Smooth muscle cell (in vitro differentiated cells): ENCODE measurements at regions not wholly inside any gene's neighbourhood (a gene's known extent, or its start where the extent isn't known, plus 50 kb on each side); places are given as distances from the start of the nearest gene placed in this dataset.

Experiments used
- DNase-seq: peaks from one replicate; lab custom pipeline; 2025; ENCODE audit not compliant: unreplicated experiment; lab: John Stamatoyannopoulos, UW
- H2AFZ ChIP-seq: fragments of 200-600 bp; sonication (generic); 2 replicates; pipeline ENCODE4 v1.6.0; 2016; ENCODE audit warnings: antibody characterized with exemption, low read depth, mild to moderate bottlenecking
- H3F3A ChIP-seq: fragments of 200-600 bp; sonication (generic); 2 replicates; pipeline ENCODE4 v1.6.0; 2017; ENCODE audit warnings: antibody characterized with exemption, low read depth
- H3K27ac ChIP-seq: fragments of 200-600 bp; sonication (generic); 2 replicates; pipeline ENCODE4 v1.5.1; 2016; ENCODE audit warnings: low read depth, mild to moderate bottlenecking
- H3K27me3 ChIP-seq: fragments of 200-600 bp; sonication (generic); 2 replicates; pipeline ENCODE4 v1.6.1; 2016; ENCODE audit warnings: low read depth, mild to moderate bottlenecking
- H3K36me3 ChIP-seq: fragments of 200-600 bp; sonication (generic); 2 replicates; pipeline ENCODE4 v1.5.1; 2016; ENCODE audit warnings: low read depth
- H3K4me1 ChIP-seq: fragments of 200-600 bp; sonication (generic); 2 replicates; pipeline ENCODE4 v1.5.1; 2016; ENCODE audit warnings: low read depth
- H3K4me2 ChIP-seq: fragments of 200-600 bp; sonication (generic); 2 replicates; pipeline ENCODE4 v1.6.0; 2016; ENCODE audit warnings: mild to moderate bottlenecking
- H3K4me3 ChIP-seq: fragments of 200-600 bp; sonication (generic); 2 replicates; pipeline ENCODE4 v1.5.1; 2016; ENCODE audit warnings: mild to moderate bottlenecking
- H3K79me2 ChIP-seq: fragments of 200-600 bp; sonication (generic); 2 replicates; pipeline ENCODE4 v1.6.0; 2016; ENCODE audit warnings: low read depth, mild to moderate bottlenecking
- H3K9ac ChIP-seq: fragments of 200-600 bp; sonication (generic); 2 replicates; pipeline ENCODE4 v1.6.0; 2016; ENCODE audit warnings: low read depth
- H3K9me3 ChIP-seq: fragments of 200-600 bp; sonication (generic); replicated peaks from 2 replicates; pipeline ENCODE4 v1.5.1; 2016; ENCODE audit warnings: low read depth
- H4K20me1 ChIP-seq: fragments of 200-600 bp; sonication (generic); 2 replicates; pipeline ENCODE4 v1.6.0; 2016; ENCODE audit warnings: low read depth
- WGBS: methylation state at CpG from one replicate; pipeline ENCODE4 v1.1.7; 2016; ENCODE audit warnings: low lambda C conversion rate; 5-methylcytosine and 5-hydroxymethylcytosine counted together
- TF ChIP-seq, protein P1 (sequence below): fragments of 200-600 bp; sonication (generic); IDR thresholded peaks from 2 replicates; pipeline ENCODE4 v1.5.1; 2017; ENCODE audit warnings: borderline replicate concordance, mild to moderate bottlenecking, antibody characterized with exemption; ENCODE audit not compliant: insufficient read depth, poor library complexity, severe bottlenecking

DNA sequence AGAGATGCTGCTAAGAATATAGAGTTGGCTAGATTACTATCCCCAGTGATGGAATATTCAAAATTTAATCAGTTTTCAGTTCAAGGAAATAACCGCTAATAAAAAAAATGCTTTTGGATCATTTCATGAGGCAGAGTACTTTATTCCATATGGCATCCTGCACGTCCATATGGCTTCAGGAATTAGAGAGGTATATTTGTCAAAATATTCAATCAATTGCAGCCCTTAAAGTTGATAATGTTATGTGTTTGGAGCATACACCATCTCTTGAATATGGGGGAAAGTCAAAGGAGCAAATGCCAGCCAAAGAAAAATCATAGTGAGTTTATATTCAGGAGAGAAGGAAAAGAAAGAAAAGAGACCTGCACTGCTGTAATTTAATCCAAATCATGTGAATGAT lies 266.4 kb downstream of the TMEM182 start:
- DNase-seq, result no peak
- Histone ChIP-seq H3K4me3 (no peak overlapping the region), H2AFZ (no peak overlapping the region), H3K36me3 (no peaks in the 10 kb centered on the region), H3K9ac (no peak overlapping the region), H3K9me3 (no peaks in the 10 kb centered on the region), H3K27ac (no peak overlapping the region), H3F3A (no peaks in the 10 kb centered on the region), H3K4me2 (no peak overlapping the region), H3K79me2 (no peaks in the 10 kb centered on the region), H3K4me1 (no peaks in the 10 kb centered on the region), H3K27me3 (no peaks in the 10 kb centered on the region), H4K20me1 (no peaks in the 10 kb centered on the region)
- TF ChIP-seq, protein P1, sequence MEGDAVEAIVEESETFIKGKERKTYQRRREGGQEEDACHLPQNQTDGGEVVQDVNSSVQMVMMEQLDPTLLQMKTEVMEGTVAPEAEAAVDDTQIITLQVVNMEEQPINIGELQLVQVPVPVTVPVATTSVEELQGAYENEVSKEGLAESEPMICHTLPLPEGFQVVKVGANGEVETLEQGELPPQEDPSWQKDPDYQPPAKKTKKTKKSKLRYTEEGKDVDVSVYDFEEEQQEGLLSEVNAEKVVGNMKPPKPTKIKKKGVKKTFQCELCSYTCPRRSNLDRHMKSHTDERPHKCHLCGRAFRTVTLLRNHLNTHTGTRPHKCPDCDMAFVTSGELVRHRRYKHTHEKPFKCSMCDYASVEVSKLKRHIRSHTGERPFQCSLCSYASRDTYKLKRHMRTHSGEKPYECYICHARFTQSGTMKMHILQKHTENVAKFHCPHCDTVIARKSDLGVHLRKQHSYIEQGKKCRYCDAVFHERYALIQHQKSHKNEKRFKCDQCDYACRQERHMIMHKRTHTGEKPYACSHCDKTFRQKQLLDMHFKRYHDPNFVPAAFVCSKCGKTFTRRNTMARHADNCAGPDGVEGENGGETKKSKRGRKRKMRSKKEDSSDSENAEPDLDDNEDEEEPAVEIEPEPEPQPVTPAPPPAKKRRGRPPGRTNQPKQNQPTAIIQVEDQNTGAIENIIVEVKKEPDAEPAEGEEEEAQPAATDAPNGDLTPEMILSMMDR, result no peak
- WGBS, result 68% methylated on average over 2 of the region's 2 CpGs
